Neural cell (in vitro differentiated cells): ENCODE measurements at regions not wholly inside any gene's neighbourhood (a gene's known extent, or its start where the extent isn't known, plus 50 kb on each side); places are given as distances from the start of the nearest gene placed in this dataset.

Experiments
- H2AFZ ChIP-seq: fragments of 200-600, 300-800 bp; sonication (generic), shearing (Covaris generic); 2 replicates; pipeline ENCODE4 v1.6.0; 2014; ENCODE audit warnings: low read depth, mild to moderate bottlenecking, antibody characterized with exemption, low read length, moderate library complexity
- H3F3A ChIP-seq: fragments of 200-600 bp; shearing (Covaris generic); 2 replicates; pipeline ENCODE4 v1.6.1; 2016; ENCODE audit warnings: mild to moderate bottlenecking, moderate library complexity, mixed read lengths, antibody characterized with exemption, low read length; ENCODE audit not compliant: insufficient read depth, poor library complexity, severe bottlenecking
- H3K27ac ChIP-seq: fragments of 200-600, 300-800 bp; sonication (generic), shearing (Covaris generic); 2 replicates; pipeline ENCODE4 v1.5.1; 2014; ENCODE audit warnings: mild to moderate bottlenecking, low read length, moderate library complexity
- H3K27me3 ChIP-seq: fragments of 300-800, 200-600 bp; sonication (generic), shearing (Covaris generic); 2 replicates; pipeline ENCODE4 v1.6.0; 2014; ENCODE audit warnings: mild to moderate bottlenecking, low read depth, low read length, moderate library complexity; ENCODE audit not compliant: insufficient read depth
- H3K36me3 ChIP-seq: fragments of 300-800, 200-600 bp; sonication (generic), shearing (Covaris generic); 2 replicates; pipeline ENCODE4 v1.5.1; 2014; ENCODE audit warnings: mild to moderate bottlenecking, antibody characterized with exemption, low read length, moderate library complexity; ENCODE audit not compliant: insufficient read depth
- H3K4me2 ChIP-seq: fragments of 300-800, 200-600 bp; sonication (generic), shearing (Covaris generic); 2 replicates; pipeline ENCODE4 v1.6.0; 2014; ENCODE audit warnings: mild to moderate bottlenecking, low read length
- H3K4me3 ChIP-seq: fragments of 300-800, 200-600 bp; sonication (generic), shearing (Covaris generic); 2 replicates; pipeline ENCODE4 v1.5.1; 2014; ENCODE audit warnings: mild to moderate bottlenecking, low read length, moderate library complexity
- H3K79me2 ChIP-seq: fragments of 200-600 bp; shearing (Covaris generic); replicated peaks from 2 replicates; pipeline ENCODE4 v1.6.0; 2014; ENCODE audit warnings: mild to moderate bottlenecking, low read length, moderate library complexity; ENCODE audit not compliant: insufficient read depth
- H3K9ac ChIP-seq: fragments of 300-800, 200-600 bp; sonication (generic), shearing (Covaris generic); 2 replicates; pipeline ENCODE4 v1.6.1; 2016; ENCODE audit warnings: mild to moderate bottlenecking, low read length, mixed read lengths
- H3K9me2 ChIP-seq: fragments of 200-600 bp; shearing (Covaris generic); 2 replicates; pipeline ENCODE4 v1.6.1; 2016; ENCODE audit warnings: mild to moderate bottlenecking, low read length, mixed read lengths; ENCODE audit not compliant: insufficient read depth
- H3K9me3 ChIP-seq: fragments of 200-600, 300-800 bp; sonication (generic), shearing (Covaris generic); 2 replicates; pipeline ENCODE4 v1.6.1; 2016; ENCODE audit warnings: mild to moderate bottlenecking, mixed run types, low read length, moderate library complexity, mixed read lengths
- H4K20me1 ChIP-seq: fragments of 200-600 bp; shearing (Covaris generic); 2 replicates; pipeline ENCODE4 v1.6.1; 2016; ENCODE audit warnings: mild to moderate bottlenecking, mixed run types; ENCODE audit not compliant: insufficient read depth
- EP300 ChIP-seq: fragments of 450-650 bp; conservative IDR thresholded peaks from 2 replicates; pipeline ENCODE4 v1.6.1; 2014; ENCODE audit warnings: antibody characterized with exemption, mild to moderate bottlenecking, moderate library complexity; ENCODE audit not compliant: poor library complexity, severe bottlenecking
- EZH2 ChIP-seq: fragments of 200-600, 300-800 bp; shearing (Covaris generic), sonication (generic); IDR thresholded peaks from 2 replicates; pipeline ENCODE4 v1.6.1; 2014; ENCODE audit warnings: antibody characterized with exemption, low read length, borderline replicate concordance, mild to moderate bottlenecking; ENCODE audit not compliant: insufficient read depth, poor library complexity, severe bottlenecking
- MXI1 ChIP-seq: fragments of 450-650 bp; conservative IDR thresholded peaks from 2 replicates; pipeline ENCODE4 v1.6.1; 2014; ENCODE audit warnings: antibody characterized with exemption, mild to moderate bottlenecking; ENCODE audit not compliant: poor library complexity, severe bottlenecking
- POLR2AphosphoS5 ChIP-seq: IDR thresholded peaks from 2 replicates; pipeline ENCODE4 v1.6.1; 2012
- RAD21 ChIP-seq: fragments of 450-650 bp; conservative IDR thresholded peaks from 2 replicates; pipeline ENCODE4 v1.6.1; 2014; ENCODE audit warnings: antibody characterized with exemption, mild to moderate bottlenecking, moderate library complexity
- SMC3 ChIP-seq: fragments of 450-650 bp; conservative IDR thresholded peaks from 2 replicates; pipeline ENCODE4 v1.6.1; 2014; ENCODE audit warnings: antibody characterized with exemption, mild to moderate bottlenecking, moderate library complexity; ENCODE audit not compliant: poor library complexity
- TAF1 ChIP-seq: IDR thresholded peaks from 2 replicates; pipeline ENCODE4 v1.6.1; 2012; ENCODE audit warnings: low read depth
- TF ChIP-seq, protein P1 (sequence below): fragments of 450-650 bp; IDR thresholded peaks from 2 replicates; pipeline ENCODE4 v1.5.1; 2014; ENCODE audit warnings: antibody characterized with exemption, mild to moderate bottlenecking, moderate library complexity; ENCODE audit not compliant: poor library complexity, severe bottlenecking
- TF ChIP-seq, protein P2 (sequence below): IDR thresholded peaks from 2 replicates; pipeline ENCODE4 v1.6.1; 2012; ENCODE audit warnings: borderline replicate concordance

GRCh38 chr3:56909349-56909748 lies 107.6 kb upstream of the ARHGEF3 start:
- Histone ChIP-seq H3K27me3 (no peaks in the 10 kb centered on the region), H3K9ac (no peak overlapping the region), H2AFZ (no peak overlapping the region), H3K4me3 (no peak overlapping the region), H4K20me1 (no peaks in the 10 kb centered on the region), H3K79me2 (no peaks in the 10 kb centered on the region), H3K9me2 (no peaks in the 10 kb centered on the region), H3K27ac (no peak overlapping the region), H3K4me2 (no peak overlapping the region), H3K9me3 (no peaks in the 10 kb centered on the region), H3K36me3 (no peaks in the 10 kb centered on the region), H3F3A (no peaks in the 10 kb centered on the region)
- no peak for TF ChIP-seq RAD21
- TF ChIP-seq, protein P1, sequence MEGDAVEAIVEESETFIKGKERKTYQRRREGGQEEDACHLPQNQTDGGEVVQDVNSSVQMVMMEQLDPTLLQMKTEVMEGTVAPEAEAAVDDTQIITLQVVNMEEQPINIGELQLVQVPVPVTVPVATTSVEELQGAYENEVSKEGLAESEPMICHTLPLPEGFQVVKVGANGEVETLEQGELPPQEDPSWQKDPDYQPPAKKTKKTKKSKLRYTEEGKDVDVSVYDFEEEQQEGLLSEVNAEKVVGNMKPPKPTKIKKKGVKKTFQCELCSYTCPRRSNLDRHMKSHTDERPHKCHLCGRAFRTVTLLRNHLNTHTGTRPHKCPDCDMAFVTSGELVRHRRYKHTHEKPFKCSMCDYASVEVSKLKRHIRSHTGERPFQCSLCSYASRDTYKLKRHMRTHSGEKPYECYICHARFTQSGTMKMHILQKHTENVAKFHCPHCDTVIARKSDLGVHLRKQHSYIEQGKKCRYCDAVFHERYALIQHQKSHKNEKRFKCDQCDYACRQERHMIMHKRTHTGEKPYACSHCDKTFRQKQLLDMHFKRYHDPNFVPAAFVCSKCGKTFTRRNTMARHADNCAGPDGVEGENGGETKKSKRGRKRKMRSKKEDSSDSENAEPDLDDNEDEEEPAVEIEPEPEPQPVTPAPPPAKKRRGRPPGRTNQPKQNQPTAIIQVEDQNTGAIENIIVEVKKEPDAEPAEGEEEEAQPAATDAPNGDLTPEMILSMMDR, result no peak
- no peak for TF ChIP-seq SMC3
- TF ChIP-seq TAF1, result no peak
- no peak for TF ChIP-seq MXI1
- TF ChIP-seq, protein P2, sequence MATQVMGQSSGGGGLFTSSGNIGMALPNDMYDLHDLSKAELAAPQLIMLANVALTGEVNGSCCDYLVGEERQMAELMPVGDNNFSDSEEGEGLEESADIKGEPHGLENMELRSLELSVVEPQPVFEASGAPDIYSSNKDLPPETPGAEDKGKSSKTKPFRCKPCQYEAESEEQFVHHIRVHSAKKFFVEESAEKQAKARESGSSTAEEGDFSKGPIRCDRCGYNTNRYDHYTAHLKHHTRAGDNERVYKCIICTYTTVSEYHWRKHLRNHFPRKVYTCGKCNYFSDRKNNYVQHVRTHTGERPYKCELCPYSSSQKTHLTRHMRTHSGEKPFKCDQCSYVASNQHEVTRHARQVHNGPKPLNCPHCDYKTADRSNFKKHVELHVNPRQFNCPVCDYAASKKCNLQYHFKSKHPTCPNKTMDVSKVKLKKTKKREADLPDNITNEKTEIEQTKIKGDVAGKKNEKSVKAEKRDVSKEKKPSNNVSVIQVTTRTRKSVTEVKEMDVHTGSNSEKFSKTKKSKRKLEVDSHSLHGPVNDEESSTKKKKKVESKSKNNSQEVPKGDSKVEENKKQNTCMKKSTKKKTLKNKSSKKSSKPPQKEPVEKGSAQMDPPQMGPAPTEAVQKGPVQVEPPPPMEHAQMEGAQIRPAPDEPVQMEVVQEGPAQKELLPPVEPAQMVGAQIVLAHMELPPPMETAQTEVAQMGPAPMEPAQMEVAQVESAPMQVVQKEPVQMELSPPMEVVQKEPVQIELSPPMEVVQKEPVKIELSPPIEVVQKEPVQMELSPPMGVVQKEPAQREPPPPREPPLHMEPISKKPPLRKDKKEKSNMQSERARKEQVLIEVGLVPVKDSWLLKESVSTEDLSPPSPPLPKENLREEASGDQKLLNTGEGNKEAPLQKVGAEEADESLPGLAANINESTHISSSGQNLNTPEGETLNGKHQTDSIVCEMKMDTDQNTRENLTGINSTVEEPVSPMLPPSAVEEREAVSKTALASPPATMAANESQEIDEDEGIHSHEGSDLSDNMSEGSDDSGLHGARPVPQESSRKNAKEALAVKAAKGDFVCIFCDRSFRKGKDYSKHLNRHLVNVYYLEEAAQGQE, result no peak
- no peak for TF ChIP-seq EZH2
- TF ChIP-seq POLR2AphosphoS5, result no peak
- no peak for TF ChIP-seq EP300

- H3F3A ChIP-seq, result no peaks in the 10 kb centered on the region
- H3K4me2 ChIP-seq, result no peak overlapping the region
- H4K20me1 ChIP-seq, result no peaks in the 10 kb centered on the region
- no peaks in the 10 kb centered on the region for H3K27me3 ChIP-seq
- H3K36me3 ChIP-seq, result no peaks in the 10 kb centered on the region
- no peak overlapping the region for H3K9ac ChIP-seq
- TF ChIP-seq TAF1 (no peak), RAD21 (no peak), SMC3 (no peak), POLR2AphosphoS5 (no peak), EZH2 (no peak), EP300 (no peak), MXI1 (no peak)
- TF ChIP-seq, protein P2, result no peak
- TF ChIP-seq, protein P1, result no peak
- H3K9me2 ChIP-seq, result no peaks in the 10 kb centered on the region
- H3K27ac ChIP-seq, result no peak overlapping the region
- H2AFZ ChIP-seq, result no peak overlapping the region
- H3K4me3 ChIP-seq, result no peak overlapping the region
- H3K79me2 ChIP-seq, result no peaks in the 10 kb centered on the region
- H3K9me3 ChIP-seq, result no peaks in the 10 kb centered on the region
Measured at GRCh38 chr3:56908004-56908403, 106.3 kb upstream of the ARHGEF3 start.
